ENCODE measurements at regions not wholly inside any gene's neighbourhood (a gene's known extent, or its start where the extent isn't known, plus 50 kb on each side); places are given as distances from the start of the nearest gene placed in this dataset.
"Not testable (repeated sequence)": the region's sequence is repeated elsewhere in the genome, so short reads cannot be mapped to it uniquely, and the experiment has no call there.

DNA sequence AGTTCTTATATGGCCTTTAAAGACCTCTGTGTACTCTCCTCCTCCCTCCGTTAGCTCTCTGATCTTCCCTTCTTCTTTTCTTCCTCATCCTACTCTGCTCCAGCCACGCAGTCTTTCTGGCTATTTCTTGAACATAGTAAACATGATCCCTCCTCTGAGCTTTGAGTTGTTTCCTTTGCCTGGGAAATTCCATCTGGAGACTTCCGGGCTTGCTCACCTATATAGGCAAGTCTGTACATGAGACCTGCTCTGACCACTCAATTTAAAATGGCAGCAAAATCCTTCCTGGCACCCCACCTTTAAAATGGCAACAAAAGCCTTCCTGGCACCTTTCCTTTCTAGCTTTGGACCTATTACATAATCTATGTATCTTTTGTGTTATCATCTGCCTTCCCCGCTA, 517.6 kb downstream of the TTLL7 start:
- H3K23ac ChIP-seq (ENCODE audit: low read depth, low read length); H4K91ac ChIP-seq (ENCODE audit: insufficient read depth, low read depth, low read length); H3K56ac ChIP-seq (ENCODE audit: extremely low read depth, insufficient read depth, low read length); H3K18ac ChIP-seq (ENCODE audit: low read depth, low read length); H3K27me3 ChIP-seq (ENCODE audit: control insufficient read depth, insufficient read depth, low read length); H2BK120ac ChIP-seq (ENCODE audit: low read depth, low read length); POLR2A ChIA-PET (ENCODE audit: unreplicated experiment); H4K5ac ChIP-seq (ENCODE audit: low read depth, low read length); H3K79me1 ChIP-seq (ENCODE audit: low read depth in 1 of 2, low read length in 2 of 2); H2BK20ac ChIP-seq (ENCODE audit: low read depth, low read length); H3K36me3 ChIP-seq (ENCODE audit: control insufficient read depth, insufficient read depth, low read length); intact Hi-C loops (cut with micrococcal nuclease); H3K27ac ChIP-seq (ENCODE audit: insufficient read depth, low read length); BruUV-seq (replicated peaks); ATAC-seq (ENCODE audit: low read depth); in situ Hi-C loops (cut with MboI; ENCODE audit: low sequenced_read_pairs); H3K4me2 ChIP-seq (ENCODE audit: low read depth, low read length); H2AFZ ChIP-seq (replicated peaks; ENCODE audit: low read length, poor library complexity); H3K9me1 ChIP-seq (ENCODE audit: insufficient read depth, low read length); H2BK5ac ChIP-seq (ENCODE audit: low read depth, low read length, poor library complexity, severe bottlenecking); H3K4me3 ChIP-seq (ENCODE audit: insufficient read depth, low read depth, low read length); H3K14ac ChIP-seq (replicated peaks; ENCODE audit: low read depth, low read length); H4K8ac ChIP-seq (ENCODE audit: low read depth in 2 of 2, low read length in 2 of 2); H3K9ac ChIP-seq (ENCODE audit: low read depth, low read length); DNase-seq; CTCF ChIA-PET; dilution Hi-C loops (cut with HindIII; ENCODE audit: low sequenced_read_pairs, unreplicated experiment); H3K4me1 ChIP-seq (ENCODE audit: control insufficient read depth, insufficient read depth, low read length); H4K20me1 ChIP-seq (ENCODE audit: insufficient read depth, low read length); H3K9me3 ChIP-seq (ENCODE audit: control insufficient read depth, insufficient read depth, low read length); H2AK9ac ChIP-seq (replicated peaks; ENCODE audit: low read depth, low read length, poor library complexity); H2BK15ac ChIP-seq (ENCODE audit: low read depth, low read length); H2AK5ac ChIP-seq (ENCODE audit: low read depth, low read length); H3K4ac ChIP-seq (ENCODE audit: low read depth, low read length): not testable (repeated sequence)
- no CpG with 5 or more reads among the region's 4 CpGs for WGBS, 2 experiments (ENCODE audit: extremely low coverage in 2 of 2, insufficient read length in 1 of 2)

DNA sequence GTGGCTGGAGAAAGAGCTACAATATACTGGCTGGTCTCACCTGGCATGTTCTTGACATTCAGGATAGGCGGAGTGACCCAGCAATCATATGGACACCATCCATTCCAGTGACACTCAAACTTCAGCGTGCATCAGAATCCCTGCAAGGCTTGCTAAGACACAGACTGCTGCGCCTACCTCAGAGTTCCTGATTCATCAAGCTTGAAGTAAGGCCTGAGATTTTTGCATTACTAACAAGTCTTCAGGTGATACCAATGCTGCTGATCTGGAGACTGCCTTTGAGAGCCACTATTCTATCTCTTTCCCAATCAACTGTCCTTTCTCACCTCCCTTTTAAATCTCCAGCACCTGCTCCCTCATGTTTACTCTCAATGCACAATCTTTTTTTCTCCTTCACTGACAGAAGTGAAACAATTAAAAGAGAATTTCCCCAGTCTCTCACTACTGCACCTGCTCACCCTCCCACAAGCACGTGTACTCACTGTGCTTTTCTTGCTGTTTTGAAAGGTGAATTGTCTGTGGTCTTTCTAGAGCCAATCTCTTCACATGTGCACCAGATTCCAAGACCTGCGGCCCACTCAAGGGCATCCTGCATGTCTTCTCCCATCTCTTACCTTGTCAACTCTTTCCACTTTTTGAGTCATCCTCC, 519.2 kb downstream of the TTLL7 start:
- H4K8ac ChIP-seq (ENCODE audit: low read depth in 2 of 2, low read length in 2 of 2); H3K27me3 ChIP-seq (ENCODE audit: control insufficient read depth, insufficient read depth, low read length); H2BK15ac ChIP-seq (ENCODE audit: low read depth, low read length); H3K27ac ChIP-seq (ENCODE audit: insufficient read depth, low read length); ATAC-seq (ENCODE audit: low read depth); H3K4me1 ChIP-seq (ENCODE audit: control insufficient read depth, insufficient read depth, low read length); H3K9me1 ChIP-seq (ENCODE audit: insufficient read depth, low read length); BruUV-seq (replicated peaks); H3K4me2 ChIP-seq (ENCODE audit: low read depth, low read length); H4K91ac ChIP-seq (ENCODE audit: insufficient read depth, low read depth, low read length); CTCF ChIA-PET; H2AK5ac ChIP-seq (ENCODE audit: low read depth, low read length); H2AFZ ChIP-seq (replicated peaks; ENCODE audit: low read length, poor library complexity); H2BK20ac ChIP-seq (ENCODE audit: low read depth, low read length); H2BK5ac ChIP-seq (ENCODE audit: low read depth, low read length, poor library complexity, severe bottlenecking); H4K5ac ChIP-seq (ENCODE audit: low read depth, low read length); dilution Hi-C loops (cut with HindIII; ENCODE audit: low sequenced_read_pairs, unreplicated experiment); intact Hi-C loops (cut with micrococcal nuclease); POLR2A ChIA-PET (ENCODE audit: unreplicated experiment); H2AK9ac ChIP-seq (replicated peaks; ENCODE audit: low read depth, low read length, poor library complexity); H3K9me3 ChIP-seq (ENCODE audit: control insufficient read depth, insufficient read depth, low read length); H3K79me1 ChIP-seq (ENCODE audit: low read depth in 1 of 2, low read length in 2 of 2); H3K14ac ChIP-seq (replicated peaks; ENCODE audit: low read depth, low read length); H4K20me1 ChIP-seq (ENCODE audit: insufficient read depth, low read length); H3K4me3 ChIP-seq (ENCODE audit: insufficient read depth, low read depth, low read length); H3K18ac ChIP-seq (ENCODE audit: low read depth, low read length); H3K36me3 ChIP-seq (ENCODE audit: control insufficient read depth, insufficient read depth, low read length); H3K9ac ChIP-seq (ENCODE audit: low read depth, low read length); H3K56ac ChIP-seq (ENCODE audit: extremely low read depth, insufficient read depth, low read length); H3K4ac ChIP-seq (ENCODE audit: low read depth, low read length); H3K23ac ChIP-seq (ENCODE audit: low read depth, low read length); in situ Hi-C loops (cut with MboI; ENCODE audit: low sequenced_read_pairs); DNase-seq; H2BK120ac ChIP-seq (ENCODE audit: low read depth, low read length): not testable (repeated sequence)
- WGBS, 2 experiments (ENCODE audit: extremely low coverage in 2 of 2, insufficient read length in 1 of 2): no CpG with 5 or more reads among the region's 5 CpGs
